A673 (cell line): ENCODE measurements at regions not wholly inside any gene's neighbourhood (a gene's known extent, or its start where the extent isn't known, plus 50 kb on each side); places are given as distances from the start of the nearest gene placed in this dataset.

Experiments used
- BruUV-seq: library from RNA; stranded (reverse); fragments of 400-500 nt; replicated peaks from 2 replicates; lab custom pipeline; 2021; lab: Mats Ljungman, UMichigan
- CTCF ChIA-PET: fragments of 300-600 bp; sonication (Branson Sonifier 250); formaldehyde crosslinking; loops from one replicate; lab custom pipeline; 2022; ENCODE audit warnings: antibody characterized with exemption; lab: Charles Lee
- POLR2A ChIA-PET: fragments of 300-600 bp; sonication (Branson Sonifier 250); formaldehyde crosslinking; loops from one replicate; lab custom pipeline; 2022; ENCODE audit warnings: antibody characterized with exemption; ENCODE audit not compliant: low non-redundant PET; lab: Charles Lee
- DNase-seq: peaks from one replicate; pipeline ENCODE4 v3.0.0-alpha.2; 2015; ENCODE audit warnings: low spot score
- H3K27ac ChIP-seq: fragments of 200-600 bp; sonication (generic); 2 replicates; pipeline ENCODE4 v1.5.1; 2016; ENCODE audit warnings: mixed run types, low read depth, mild to moderate bottlenecking, mixed read lengths, antibody characterized with exemption, low read length; ENCODE audit not compliant: poor library complexity, severe bottlenecking
- H3K27me3 ChIP-seq: fragments of 200-600 bp; sonication (generic); replicated peaks from 2 replicates; pipeline ENCODE4 v1.6.1; 2017; ENCODE audit warnings: mixed run types, low read depth, mild to moderate bottlenecking, mixed read lengths, antibody characterized with exemption, low read length; ENCODE audit not compliant: insufficient read depth, poor library complexity
- H3K36me3 ChIP-seq: fragments of 200-600 bp; sonication (generic); 2 replicates; pipeline ENCODE4 v1.6.1; 2016; ENCODE audit warnings: mixed run types, mild to moderate bottlenecking, mixed read lengths, antibody characterized with exemption, low read length; ENCODE audit not compliant: insufficient read depth, poor library complexity, severe bottlenecking
- H3K4me1 ChIP-seq: fragments of 200-600 bp; sonication (generic); 2 replicates; pipeline ENCODE4 v1.6.1; 2017; ENCODE audit warnings: mixed run types, mild to moderate bottlenecking, mixed read lengths, antibody characterized with exemption, low read length; ENCODE audit not compliant: insufficient read depth, poor library complexity, severe bottlenecking
- H3K4me3 ChIP-seq: fragments of 200-600 bp; sonication (generic); 2 replicates; pipeline ENCODE4 v1.5.1; 2016; ENCODE audit warnings: low read depth, mixed run types, mild to moderate bottlenecking, mixed read lengths, low read length; ENCODE audit not compliant: poor library complexity, severe bottlenecking
- H3K9me3 ChIP-seq: fragments of 200-600 bp; sonication (generic); 2 replicates; pipeline ENCODE4 v1.6.1; 2016; ENCODE audit warnings: mixed run types, low read depth, mild to moderate bottlenecking, mixed read lengths, antibody characterized with exemption, low read length; ENCODE audit not compliant: poor library complexity, severe bottlenecking
- EZH2 ChIP-seq: fragments of 200-600 bp; sonication (generic); IDR thresholded peaks from 2 replicates; pipeline ENCODE4 v1.6.1; 2017; ENCODE audit warnings: borderline replicate concordance, low read depth, mild to moderate bottlenecking, mixed read lengths, antibody characterized with exemption, low read length; ENCODE audit not compliant: poor library complexity, severe bottlenecking
- intact Hi-C: fragments of 100-400 bp; cut with micrococcal nuclease; formaldehyde crosslinking; loops from one replicate; pipeline ENCODE4 v1.10.0; 2022; ENCODE audit not compliant: unreplicated experiment
- TF ChIP-seq, protein P1 (sequence below): fragments of 300-800, 200-600 bp; sonication (generic); conservative IDR thresholded peaks from 2 replicates; pipeline ENCODE4 v1.5.1; 2017; ENCODE audit warnings: low read depth, mild to moderate bottlenecking, antibody characterized with exemption, low read length, moderate library complexity, mixed read lengths

DNA sequence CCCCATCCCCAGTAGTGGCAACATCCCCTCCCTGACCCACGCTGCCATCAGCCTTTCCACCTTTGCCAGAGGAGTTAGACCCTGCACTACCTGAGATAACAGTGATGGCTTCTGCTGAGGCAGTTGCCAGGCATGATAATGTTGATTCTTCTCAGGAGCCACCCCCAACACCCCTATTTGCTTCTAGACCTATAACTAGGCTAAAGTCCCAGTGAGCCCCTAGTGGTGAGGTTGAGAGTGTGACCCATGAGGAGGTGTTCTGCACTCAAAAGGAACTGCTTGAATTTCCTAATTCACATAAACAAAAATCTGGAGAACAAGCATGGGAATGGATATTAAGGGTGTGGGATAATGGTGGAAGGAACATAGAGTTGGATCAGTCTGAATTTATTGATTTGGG, 159.6 kb upstream of the COL11A1 start:
- Histone ChIP-seq H3K27me3 (no peaks in the 10 kb centered on the region), H3K9me3 (no peaks in the 10 kb centered on the region), H3K27ac (no peak overlapping the region), H3K4me1 (no peaks in the 10 kb centered on the region), H3K36me3 (no peaks in the 10 kb centered on the region), H3K4me3 (no peak overlapping the region)
- intact Hi-C loops: no loop called here
- POLR2A ChIA-PET: no interaction called here
- BruUV-seq: no TSS peak
- no peak for TF ChIP-seq EZH2
- TF ChIP-seq, protein P1, sequence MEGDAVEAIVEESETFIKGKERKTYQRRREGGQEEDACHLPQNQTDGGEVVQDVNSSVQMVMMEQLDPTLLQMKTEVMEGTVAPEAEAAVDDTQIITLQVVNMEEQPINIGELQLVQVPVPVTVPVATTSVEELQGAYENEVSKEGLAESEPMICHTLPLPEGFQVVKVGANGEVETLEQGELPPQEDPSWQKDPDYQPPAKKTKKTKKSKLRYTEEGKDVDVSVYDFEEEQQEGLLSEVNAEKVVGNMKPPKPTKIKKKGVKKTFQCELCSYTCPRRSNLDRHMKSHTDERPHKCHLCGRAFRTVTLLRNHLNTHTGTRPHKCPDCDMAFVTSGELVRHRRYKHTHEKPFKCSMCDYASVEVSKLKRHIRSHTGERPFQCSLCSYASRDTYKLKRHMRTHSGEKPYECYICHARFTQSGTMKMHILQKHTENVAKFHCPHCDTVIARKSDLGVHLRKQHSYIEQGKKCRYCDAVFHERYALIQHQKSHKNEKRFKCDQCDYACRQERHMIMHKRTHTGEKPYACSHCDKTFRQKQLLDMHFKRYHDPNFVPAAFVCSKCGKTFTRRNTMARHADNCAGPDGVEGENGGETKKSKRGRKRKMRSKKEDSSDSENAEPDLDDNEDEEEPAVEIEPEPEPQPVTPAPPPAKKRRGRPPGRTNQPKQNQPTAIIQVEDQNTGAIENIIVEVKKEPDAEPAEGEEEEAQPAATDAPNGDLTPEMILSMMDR: peak; percentile 30
- CTCF ChIA-PET: no interaction called here
- no peak for DNase-seq

DNA sequence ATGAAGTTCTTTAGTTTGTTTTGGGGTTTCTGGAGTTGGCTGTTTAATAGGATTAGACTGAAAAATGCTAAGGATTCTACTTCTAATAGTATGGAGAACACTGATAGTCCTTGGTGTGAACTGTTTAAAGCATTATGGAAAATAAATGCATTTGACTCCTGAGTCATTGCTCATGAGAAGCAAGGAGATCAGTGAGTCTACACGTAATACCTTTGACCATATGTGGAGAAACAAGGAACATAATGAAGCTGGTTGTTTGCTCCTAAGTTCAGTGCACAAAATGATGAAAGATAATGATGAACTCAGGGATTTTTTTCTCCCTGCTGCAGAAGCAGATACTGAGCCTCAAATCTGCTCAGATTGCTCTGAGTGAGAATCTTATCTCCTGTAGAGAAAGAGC, 158.9 kb upstream of the COL11A1 start:
- Histone ChIP-seq H3K36me3 (no peaks in the 10 kb centered on the region), H3K4me3 (no peak overlapping the region), H3K27me3 (no peaks in the 10 kb centered on the region), H3K27ac (no peak overlapping the region), H3K4me1 (no peaks in the 10 kb centered on the region), H3K9me3 (no peaks in the 10 kb centered on the region)
- TF ChIP-seq, protein P1: no peak
- TF ChIP-seq EZH2: no peak
- CTCF ChIA-PET: no interaction called here
- no TSS peak for BruUV-seq
- intact Hi-C loops: no loop called here
- POLR2A ChIA-PET: no interaction called here
- DNase-seq: no peak

DNA sequence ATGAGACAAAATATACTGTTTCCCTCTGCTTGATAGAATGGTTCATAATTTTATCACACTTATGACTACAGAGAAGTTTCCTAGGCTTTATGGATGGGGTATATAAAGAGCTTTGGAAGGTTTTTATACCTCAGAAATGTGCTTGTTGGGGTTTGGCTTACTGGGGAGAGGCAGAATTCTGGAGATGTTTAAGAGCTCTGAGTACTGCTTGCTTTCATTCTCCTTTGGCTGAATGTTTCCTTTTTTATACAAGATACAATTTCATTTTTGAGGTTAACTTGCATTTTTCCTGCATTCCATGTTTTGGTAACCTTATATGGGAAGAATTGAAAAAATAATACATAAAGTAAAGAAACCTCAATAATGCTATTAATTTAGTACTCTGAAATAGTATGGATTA, 157.7 kb upstream of the COL11A1 start:
- DNase-seq: no peak
- no peak overlapping the region for H3K4me3 ChIP-seq
- ChIA-PET POLR2A (no interaction called here), CTCF (no interaction called here)
- no TSS peak for BruUV-seq
- H3K4me1 ChIP-seq: no peaks in the 10 kb centered on the region
- intact Hi-C loops: no loop called here
- H3K36me3 ChIP-seq: no peaks in the 10 kb centered on the region
- TF ChIP-seq, protein P1: no peak
- no peak for TF ChIP-seq EZH2
- H3K9me3 ChIP-seq: no peaks in the 10 kb centered on the region
- no peaks in the 10 kb centered on the region for H3K27me3 ChIP-seq
- H3K27ac ChIP-seq: no peak overlapping the region

DNA sequence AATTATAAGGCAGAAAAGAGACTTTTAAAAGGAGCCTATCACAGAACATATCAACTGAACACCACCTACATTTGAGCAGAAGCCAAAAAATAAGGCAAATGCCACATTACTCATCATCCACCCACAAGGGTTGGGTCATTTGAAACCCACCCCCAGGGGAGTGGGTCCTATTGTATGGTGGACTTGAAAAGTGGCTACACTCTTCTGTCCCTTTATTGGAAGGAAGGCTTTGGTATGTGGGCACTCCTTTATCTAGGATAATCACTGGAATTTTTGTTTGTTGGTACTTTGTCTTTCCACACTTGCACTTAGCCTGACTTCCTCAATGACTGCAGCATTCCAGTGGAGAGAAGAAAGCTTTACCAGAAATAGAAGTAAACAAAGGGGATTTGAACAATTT, 157.2 kb upstream of the COL11A1 start:
- H3K9me3 ChIP-seq: no peaks in the 10 kb centered on the region
- H3K27ac ChIP-seq: no peak overlapping the region
- no peaks in the 10 kb centered on the region for H3K27me3 ChIP-seq
- no TSS peak for BruUV-seq
- peak; percentile 5 for DNase-seq
- H3K36me3 ChIP-seq: no peaks in the 10 kb centered on the region
- TF ChIP-seq, protein P1: no peak
- no peak for TF ChIP-seq EZH2
- CTCF ChIA-PET: no interaction called here
- no peak overlapping the region for H3K4me3 ChIP-seq
- H3K4me1 ChIP-seq: no peaks in the 10 kb centered on the region
- intact Hi-C loops: no loop called here
- POLR2A ChIA-PET: no interaction called here
